Fibroblast of lung (primary cell): ENCODE measurements at regions not wholly inside any gene's neighbourhood (a gene's known extent, or its start where the extent isn't known, plus 50 kb on each side); places are given as distances from the start of the nearest gene placed in this dataset.

ENCODE experiments used
- DNase-seq, 2 donors: peaks; one replicate each; pipeline versions ENCODE4 v3.0.0 to v3.0.0-alpha.2; 2010; ENCODE audit warnings: low read depth in 2 of 2
- H2AFZ ChIP-seq: 2 replicates; pipeline ENCODE4 v1.5.1; 2012; ENCODE audit warnings: low read length, control low read depth, inconsistent platforms
- H3K27ac ChIP-seq: 2 replicates; pipeline ENCODE4 v1.5.1; 2011; ENCODE audit warnings: low read length, control low read depth; ENCODE audit not compliant: insufficient read depth
- H3K27me3 ChIP-seq: 2 replicates; pipeline ENCODE4 v1.5.1; 2011; ENCODE audit warnings: mild to moderate bottlenecking, low read length; ENCODE audit not compliant: control insufficient read depth, insufficient read depth
- H3K36me3 ChIP-seq: 2 replicates; pipeline ENCODE4 v1.5.1; 2011; ENCODE audit warnings: low read length; ENCODE audit not compliant: control insufficient read depth, insufficient read depth
- H3K4me1 ChIP-seq: 2 replicates; pipeline ENCODE4 v1.5.1; 2011; ENCODE audit warnings: low read length; ENCODE audit not compliant: control insufficient read depth, insufficient read depth; ENCODE audit errors: extremely low read depth
- H3K4me2 ChIP-seq: 2 replicates; pipeline ENCODE4 v1.5.1; 2011; ENCODE audit warnings: low read length, control low read depth; ENCODE audit not compliant: insufficient read depth; ENCODE audit errors: extremely low read depth
- H3K4me3 ChIP-seq, 4 experiments: fragments of 200-600 bp in 1 of 4; sonication (generic) in 1 of 4; replicated peaks in 1 of 4; 2 replicates each; pipeline ENCODE4 v1.5.1; 2011 to 2016; ENCODE audit warnings: low read length in 4 of 4, low read depth in 3 of 4, mild to moderate bottlenecking in 3 of 4, control low read depth in 2 of 4, inconsistent platforms in 1 of 4, mixed read lengths in 1 of 4; ENCODE audit not compliant: insufficient read depth in 1 of 4; ENCODE audit errors: control extremely low read depth in 1 of 4
- H3K79me2 ChIP-seq: 2 replicates; pipeline ENCODE4 v1.5.1; 2012; ENCODE audit warnings: mild to moderate bottlenecking, low read length, inconsistent platforms; ENCODE audit not compliant: control insufficient read depth, insufficient read depth
- H3K9ac ChIP-seq: 2 replicates; pipeline ENCODE4 v1.5.1; 2011; ENCODE audit warnings: mild to moderate bottlenecking, low read length, control low read depth; ENCODE audit not compliant: insufficient read depth
- H3K9me3 ChIP-seq: 2 replicates; pipeline ENCODE4 v1.5.1; 2012; ENCODE audit warnings: low read depth, low read length; ENCODE audit not compliant: control insufficient read depth, insufficient read depth
- H4K20me1 ChIP-seq: 2 replicates; pipeline ENCODE4 v1.5.1; 2011; ENCODE audit warnings: low read length; ENCODE audit not compliant: control insufficient read depth, insufficient read depth; ENCODE audit errors: extremely low read depth
- CTCF ChIP-seq, 2 donors: IDR thresholded peaks in 1 of 2; conservative IDR thresholded peaks in 1 of 2; 1 replicate in 1 of 2; 2 replicates in 1 of 2; pipeline ENCODE4 v1.5.1; 2011 to 2012; ENCODE audit warnings: low read length in 2 of 2, control low read depth in 1 of 2, inconsistent platforms in 1 of 2, low read depth in 1 of 2, mild to moderate bottlenecking in 1 of 2
- EZH2 ChIP-seq: IDR thresholded peaks from 2 replicates; pipeline ENCODE4 v1.5.1; 2012; ENCODE audit warnings: low read length, control low read depth, mild to moderate bottlenecking; ENCODE audit errors: missing control alignments

DNA sequence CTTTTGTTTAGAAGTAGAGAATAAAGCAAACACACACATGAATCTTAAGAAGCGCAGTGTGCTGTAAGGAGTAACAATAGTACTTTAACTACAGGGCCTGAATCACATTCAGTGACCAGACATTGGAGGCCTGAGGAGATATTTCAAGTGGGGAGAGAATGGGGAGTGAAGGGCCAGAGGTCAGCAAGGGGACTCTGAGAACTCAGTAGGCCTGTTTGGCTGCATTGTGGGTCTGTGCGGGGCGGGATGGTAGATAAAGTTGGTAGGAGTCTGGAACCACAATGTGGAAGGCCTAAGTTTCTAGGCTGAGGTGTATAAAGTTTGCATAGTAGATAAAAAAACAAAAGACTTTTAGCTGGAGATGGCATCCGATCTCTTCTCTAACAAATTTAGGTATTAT, 52.7 kb upstream of the WLS start:
- H3K27ac ChIP-seq, result no peak overlapping the region
- TF ChIP-seq CTCF (conservative IDR thresholded peaks at IDR 0.05 in 1 of 2, IDR thresholded peaks at IDR 0.05 in 1 of 2; ENCODE audit: low read depth in 1 of 2, low read length in 2 of 2), result no peak
- TF ChIP-seq EZH2, result no peak
- H3K4me1 ChIP-seq, result no peaks in the 10 kb centered on the region
- H3K9ac ChIP-seq, result no peak overlapping the region
- no peaks in the 10 kb centered on the region for H4K20me1 ChIP-seq
- no peak overlapping the region for H2AFZ ChIP-seq
- H3K27me3 ChIP-seq, result no peaks in the 10 kb centered on the region
- DNase-seq, result no peak
- H3K4me2 ChIP-seq, result no peak overlapping the region
- no peak overlapping the region for H3K4me3 ChIP-seq
- H3K9me3 ChIP-seq, result no peaks in the 10 kb centered on the region
- no peaks in the 10 kb centered on the region for H3K79me2 ChIP-seq
- H3K36me3 ChIP-seq, result no peaks in the 10 kb centered on the region

GRCh38 chr1:68281946-68282615, 49.8 kb upstream of the WLS start:
- H3K9ac ChIP-seq, result no peak overlapping the region
- H3K9me3 ChIP-seq, result no peaks in the 10 kb centered on the region
- DNase-seq, result no peak
- H4K20me1 ChIP-seq, result no peaks in the 10 kb centered on the region
- no peaks in the 10 kb centered on the region for H3K4me1 ChIP-seq
- H3K4me3 ChIP-seq, result no peak overlapping the region
- no peaks in the 10 kb centered on the region for H3K36me3 ChIP-seq
- no peak overlapping the region for H2AFZ ChIP-seq
- H3K4me2 ChIP-seq, result no peak overlapping the region
- TF ChIP-seq EZH2 (no peak), CTCF (conservative IDR thresholded peaks at IDR 0.05 in 1 of 2, IDR thresholded peaks at IDR 0.05 in 1 of 2; ENCODE audit: low read depth in 1 of 2, low read length in 2 of 2) (no peak)
- no peak overlapping the region for H3K27ac ChIP-seq
- H3K27me3 ChIP-seq, result no peaks in the 10 kb centered on the region
- no peaks in the 10 kb centered on the region for H3K79me2 ChIP-seq
